ENCODE measurements at regions not wholly inside any gene's neighbourhood (a gene's known extent, or its start where the extent isn't known, plus 50 kb on each side); places are given as distances from the start of the nearest gene placed in this dataset.
"Not testable (repeated sequence)": the region's sequence is repeated elsewhere in the genome, so short reads cannot be mapped to it uniquely, and the experiment has no call there.

- H3K4me1 ChIP-seq (ENCODE audit: control insufficient read depth in 2 of 2, insufficient read depth in 2 of 2, low read length in 2 of 2); ATAC-seq (ENCODE audit: low read depth); H3K4me3 Mint-ChIP-seq; H3K4me1 Mint-ChIP-seq; CTCF ChIA-PET; H3K9me3 Mint-ChIP-seq (ENCODE audit: insufficient read depth); DNase-seq; H2AFZ ChIP-seq (ENCODE audit: insufficient read depth, low read depth, low read length, poor library complexity, severe bottlenecking); H3K9ac ChIP-seq (ENCODE audit: low read length); H3K4me3 ChIP-seq (ENCODE audit: control extremely low read depth in 1 of 5, extremely low read depth in 1 of 5, insufficient read depth in 1 of 5, low read depth in 2 of 5, low read length in 4 of 5); H3K4me2 ChIP-seq (replicated peaks; ENCODE audit: low read depth, low read length, poor library complexity, severe bottlenecking); H3K27me3 ChIP-seq (replicated peaks in 1 of 4; ENCODE audit: control extremely low read depth in 1 of 4, control insufficient read depth in 3 of 4, insufficient read depth in 4 of 4, low read length in 3 of 4); H4K20me1 ChIP-seq (ENCODE audit: control insufficient read depth, insufficient read depth, low read length, poor library complexity, severe bottlenecking); H3K79me2 ChIP-seq (ENCODE audit: control insufficient read depth, insufficient read depth, low read length); H3K27me3 Mint-ChIP-seq; H3K27ac ChIP-seq (ENCODE audit: low read length in 2 of 2); POLR2A ChIA-PET; intact Hi-C loops (cut with micrococcal nuclease); H3K36me3 ChIP-seq (replicated peaks in 1 of 2; ENCODE audit: control extremely low read depth in 1 of 2, control insufficient read depth in 1 of 2, extremely low read depth in 1 of 2, insufficient read depth in 2 of 2, low read length in 1 of 2); H3K27ac Mint-ChIP-seq; H3K9me3 ChIP-seq (ENCODE audit: control extremely low read depth in 1 of 3, control insufficient read depth in 2 of 3, insufficient read depth in 1 of 3, low read length in 2 of 3): not testable (repeated sequence)
- WGBS (ENCODE audit: insufficient coverage) = no CpG with 5 or more reads among the region's 3 CpGs
Observed at GRCh38 chr6:84985490-84985889, 221.1 kb upstream of the TBX18 start.

GRCh38 chr6:84979541-84979940 is 215.1 kb upstream of the TBX18 start:
- Histone ChIP-seq H3K27ac (ENCODE audit: low read length in 2 of 2) (no peak overlapping the region), H3K27me3 (replicated peaks in 1 of 4; ENCODE audit: control extremely low read depth in 1 of 4, control insufficient read depth in 3 of 4, insufficient read depth in 4 of 4, low read length in 3 of 4) (no peaks in the 10 kb centered on the region), H4K20me1 (ENCODE audit: control insufficient read depth, insufficient read depth, low read length, poor library complexity, severe bottlenecking) (no peaks in the 10 kb centered on the region), H2AFZ (ENCODE audit: insufficient read depth, low read depth, low read length, poor library complexity, severe bottlenecking) (no peak overlapping the region), H3K4me2 (replicated peaks; ENCODE audit: low read depth, low read length, poor library complexity, severe bottlenecking) (no peak overlapping the region), H3K9me3 (ENCODE audit: control extremely low read depth in 1 of 3, control insufficient read depth in 2 of 3, insufficient read depth in 1 of 3, low read length in 2 of 3) (no peaks in the 10 kb centered on the region), H3K79me2 (ENCODE audit: control insufficient read depth, insufficient read depth, low read length) (no peaks in the 10 kb centered on the region), H3K36me3 (replicated peaks in 1 of 2; ENCODE audit: control extremely low read depth in 1 of 2, control insufficient read depth in 1 of 2, extremely low read depth in 1 of 2, insufficient read depth in 2 of 2, low read length in 1 of 2) (no peaks in the 10 kb centered on the region), H3K4me3 (ENCODE audit: control extremely low read depth in 1 of 5, extremely low read depth in 1 of 5, insufficient read depth in 1 of 5, low read depth in 2 of 5, low read length in 4 of 5) (no peak overlapping the region), H3K9ac (ENCODE audit: low read length) (no peak overlapping the region), H3K4me1 (ENCODE audit: control insufficient read depth in 2 of 2, insufficient read depth in 2 of 2, low read length in 2 of 2) (no peaks in the 10 kb centered on the region)
- CTCF ChIA-PET = no interaction called here
- no peak overlapping the region for H3K4me3 Mint-ChIP-seq
- no peaks in the 10 kb centered on the region for H3K4me1 Mint-ChIP-seq
- intact Hi-C loops (cut with micrococcal nuclease) = no loop called here
- POLR2A ChIA-PET = no interaction called here
- H3K27me3 Mint-ChIP-seq = no peaks in the 10 kb centered on the region
- no CpG with 5 or more reads among the region's 1 CpG for WGBS (ENCODE audit: insufficient coverage)
- H3K27ac Mint-ChIP-seq = no peak overlapping the region
- H3K9me3 Mint-ChIP-seq (ENCODE audit: insufficient read depth) = peaks cover 5% of the 10 kb centered on the region
- no peak for DNase-seq
- no peak for ATAC-seq (ENCODE audit: low read depth)
- no peak for TF ChIP-seq EZH2 (IDR thresholded peaks at IDR 0.05; ENCODE audit: borderline replicate concordance, insufficient read depth, low read depth, low read length, poor library complexity, severe bottlenecking)
- no peak for TF ChIP-seq CTCF (IDR thresholded peaks at IDR 0.05)

Data from B cell (primary cell).